ENCODE measurements at regions not wholly inside any gene's neighbourhood (a gene's known extent, or its start where the extent isn't known, plus 50 kb on each side); places are given as distances from the start of the nearest gene placed in this dataset.

GRCh38 chr20:7146552-7147219 is 379.2 kb downstream of the BMP2 start:
- TF ChIP-seq CTCF (IDR thresholded peaks at IDR 0.05) (no peak), EP300 (IDR thresholded peaks at IDR 0.05) (no peak), POLR2A (IDR thresholded peaks at IDR 0.05) (no peak)

Measured in tibial nerve (tissue), 4 donors.